ENCODE measurements at regions not wholly inside any gene's neighbourhood (a gene's known extent, or its start where the extent isn't known, plus 50 kb on each side); places are given as distances from the start of the nearest gene placed in this dataset.

DNA sequence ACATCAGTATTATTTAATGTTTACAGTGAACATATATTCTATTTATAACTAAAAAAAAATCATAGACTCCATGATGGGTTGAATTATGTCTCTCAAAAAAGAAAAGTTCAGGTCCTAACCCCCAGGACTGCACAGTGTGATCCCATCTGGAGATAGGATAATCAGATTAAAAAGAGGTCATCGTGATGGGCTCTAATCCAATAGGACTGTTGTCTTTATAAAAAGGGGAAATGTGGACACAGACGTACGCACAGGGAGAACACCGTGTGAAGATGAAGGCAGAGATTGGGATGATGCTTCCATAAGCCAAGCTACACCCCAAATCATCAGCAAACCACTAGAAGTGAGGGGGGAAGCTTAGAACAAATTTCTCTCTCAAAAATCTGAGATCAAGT lies 221.4 kb downstream of the SNX18 start:
- DNase-seq (ENCODE audit: low spot score in 2 of 2): no peak
- H3K36me3 ChIP-seq: no peaks in the 10 kb centered on the region
- H3K27ac ChIP-seq: no peak overlapping the region
- H3K27me3 ChIP-seq: no peaks in the 10 kb centered on the region
- H3K4me3 ChIP-seq: no peak overlapping the region
- 92% methylated on average over 4 of the region's 4 CpGs for WGBS
- TF ChIP-seq EP300 (IDR thresholded peaks at IDR 0.05) (no peak), POLR2A (IDR thresholded peaks at IDR 0.05) (no peak), POLR2AphosphoS5 (IDR thresholded peaks at IDR 0.05) (no peak)
- TF ChIP-seq, protein P1, sequence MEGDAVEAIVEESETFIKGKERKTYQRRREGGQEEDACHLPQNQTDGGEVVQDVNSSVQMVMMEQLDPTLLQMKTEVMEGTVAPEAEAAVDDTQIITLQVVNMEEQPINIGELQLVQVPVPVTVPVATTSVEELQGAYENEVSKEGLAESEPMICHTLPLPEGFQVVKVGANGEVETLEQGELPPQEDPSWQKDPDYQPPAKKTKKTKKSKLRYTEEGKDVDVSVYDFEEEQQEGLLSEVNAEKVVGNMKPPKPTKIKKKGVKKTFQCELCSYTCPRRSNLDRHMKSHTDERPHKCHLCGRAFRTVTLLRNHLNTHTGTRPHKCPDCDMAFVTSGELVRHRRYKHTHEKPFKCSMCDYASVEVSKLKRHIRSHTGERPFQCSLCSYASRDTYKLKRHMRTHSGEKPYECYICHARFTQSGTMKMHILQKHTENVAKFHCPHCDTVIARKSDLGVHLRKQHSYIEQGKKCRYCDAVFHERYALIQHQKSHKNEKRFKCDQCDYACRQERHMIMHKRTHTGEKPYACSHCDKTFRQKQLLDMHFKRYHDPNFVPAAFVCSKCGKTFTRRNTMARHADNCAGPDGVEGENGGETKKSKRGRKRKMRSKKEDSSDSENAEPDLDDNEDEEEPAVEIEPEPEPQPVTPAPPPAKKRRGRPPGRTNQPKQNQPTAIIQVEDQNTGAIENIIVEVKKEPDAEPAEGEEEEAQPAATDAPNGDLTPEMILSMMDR (IDR thresholded peaks at IDR 0.05): no peak
- no peaks in the 10 kb centered on the region for H3K9me3 ChIP-seq
- H3K4me1 ChIP-seq: peaks cover 16% of the 10 kb centered on the region

GRCh38 chr5:54738118-54738972 lies 220.8 kb downstream of the SNX18 start:
- Histone ChIP-seq H3K4me3 (no peak overlapping the region), H3K27ac (no peak overlapping the region), H3K27me3 (no peaks in the 10 kb centered on the region), H3K9me3 (no peaks in the 10 kb centered on the region), H3K36me3 (no peaks in the 10 kb centered on the region), H3K4me1 (peaks cover 9% of the 10 kb centered on the region)
- WGBS: 62% methylated on average over 6 of the region's 6 CpGs
- TF ChIP-seq, protein P1 (IDR thresholded peaks at IDR 0.05): no peak
- no peak for TF ChIP-seq POLR2AphosphoS5 (IDR thresholded peaks at IDR 0.05)
- TF ChIP-seq POLR2A (IDR thresholded peaks at IDR 0.05): no peak
- TF ChIP-seq EP300 (IDR thresholded peaks at IDR 0.05): no peak
- no peak for DNase-seq (ENCODE audit: low spot score in 2 of 2)

- no peak for DNase-seq (ENCODE audit: low spot score in 2 of 2)
- no peaks in the 10 kb centered on the region for H3K9me3 ChIP-seq
- peaks cover 5% of the 10 kb centered on the region for H3K4me1 ChIP-seq
- no peaks in the 10 kb centered on the region for H3K27me3 ChIP-seq
- no peaks in the 10 kb centered on the region for H3K36me3 ChIP-seq
- WGBS: 93% methylated on average over 7 of the region's 7 CpGs
- TF ChIP-seq, protein P1 (IDR thresholded peaks at IDR 0.05): no peak
- TF ChIP-seq POLR2AphosphoS5 (IDR thresholded peaks at IDR 0.05) (no peak), POLR2A (IDR thresholded peaks at IDR 0.05) (no peak), EP300 (IDR thresholded peaks at IDR 0.05) (no peak)
- H3K4me3 ChIP-seq: no peak overlapping the region
- H3K27ac ChIP-seq: no peak overlapping the region
These were observed 218.6 kb downstream of the SNX18 start for GRCh38 chr5:54736003-54736797.

DNA sequence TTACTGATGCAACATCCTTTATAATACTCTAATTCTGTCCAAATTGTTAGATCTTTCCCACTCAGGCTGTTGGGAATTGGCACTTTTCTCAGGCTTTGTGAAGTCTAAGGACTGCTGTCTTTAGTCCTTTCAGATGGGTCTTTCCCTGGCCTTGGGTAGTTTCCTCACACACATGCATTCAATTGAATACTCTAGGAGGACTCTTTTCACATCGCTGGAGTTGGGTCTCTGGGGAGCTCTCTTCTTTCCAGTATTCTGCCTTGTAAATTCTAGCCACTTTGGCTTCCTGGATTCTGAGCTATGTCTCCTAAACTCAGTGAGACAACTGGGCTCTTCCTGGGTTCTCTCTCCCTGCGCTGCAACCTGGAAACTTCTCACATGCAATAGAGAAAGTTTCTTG lies 215.5 kb downstream of the SNX18 start:
- no peak for TF ChIP-seq POLR2A (IDR thresholded peaks at IDR 0.05)
- TF ChIP-seq POLR2AphosphoS5 (IDR thresholded peaks at IDR 0.05): no peak
- TF ChIP-seq, protein P1 (IDR thresholded peaks at IDR 0.05): no peak
- TF ChIP-seq EP300 (IDR thresholded peaks at IDR 0.05): no peak
- Histone ChIP-seq H3K27ac (no peak overlapping the region), H3K9me3 (no peaks in the 10 kb centered on the region), H3K36me3 (no peaks in the 10 kb centered on the region), H3K4me3 (no peak overlapping the region), H3K4me1 (peaks cover 11% of the 10 kb centered on the region), H3K27me3 (no peaks in the 10 kb centered on the region)
- DNase-seq (ENCODE audit: low spot score in 2 of 2): no peak
- 88% methylated on average over 1 of the region's 2 CpGs for WGBS

DNA sequence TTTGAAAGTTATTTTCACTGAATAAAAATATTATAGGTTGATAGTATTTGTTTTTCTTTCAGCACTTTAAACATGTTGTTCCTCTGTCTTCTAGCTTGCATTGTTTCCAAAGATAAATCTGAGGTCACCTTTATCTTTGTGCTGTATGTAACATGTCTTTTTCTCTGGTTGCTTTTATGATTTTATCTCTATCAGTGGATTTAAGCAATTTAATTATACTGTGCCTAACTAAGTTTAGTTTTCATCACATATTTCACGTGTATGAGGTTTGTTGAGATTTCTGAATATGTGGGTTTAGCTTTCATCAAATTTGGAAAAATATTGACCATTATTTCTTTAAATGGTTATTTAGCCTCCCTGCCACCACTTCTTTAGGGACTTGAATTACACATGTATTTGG lies 214.5 kb downstream of the SNX18 start:
- 76% methylated on average over 1 of the region's 1 CpG for WGBS
- DNase-seq (ENCODE audit: low spot score in 2 of 2): no peak
- Histone ChIP-seq H3K4me1 (peaks cover 13% of the 10 kb centered on the region), H3K27me3 (no peaks in the 10 kb centered on the region), H3K36me3 (no peaks in the 10 kb centered on the region), H3K27ac (no peak overlapping the region), H3K4me3 (no peak overlapping the region), H3K9me3 (no peaks in the 10 kb centered on the region)
- TF ChIP-seq POLR2AphosphoS5 (IDR thresholded peaks at IDR 0.05) (no peak), POLR2A (IDR thresholded peaks at IDR 0.05) (no peak), EP300 (IDR thresholded peaks at IDR 0.05) (no peak)
- TF ChIP-seq, protein P1 (IDR thresholded peaks at IDR 0.05): no peak

Data from suprapubic skin (tissue), 4 donors.